H9 (cell line): ENCODE measurements at regions not wholly inside any gene's neighbourhood (a gene's known extent, or its start where the extent isn't known, plus 50 kb on each side); places are given as distances from the start of the nearest gene placed in this dataset.

Experiments
- DNase-seq: peaks from one replicate; pipeline ENCODE4 v3.0.0-alpha.2; 2017
- H2AFZ ChIP-seq: one replicate; pipeline ENCODE4 v1.6.1; 2013; ENCODE audit warnings: mild to moderate bottlenecking, low read length, control low read depth, moderate library complexity
- H2AK5ac ChIP-seq: 2 replicates; pipeline ENCODE4 v1.6.1; 2013; ENCODE audit warnings: low read length, control low read depth, mixed read lengths; ENCODE audit not compliant: insufficient read length
- H2BK120ac ChIP-seq: one replicate; pipeline ENCODE4 v1.6.1; 2013; ENCODE audit warnings: low read depth, mild to moderate bottlenecking, low read length, control low read depth, inconsistent platforms; ENCODE audit not compliant: poor library complexity, severe bottlenecking
- H2BK12ac ChIP-seq: 2 replicates; pipeline ENCODE4 v1.6.1; 2013; ENCODE audit warnings: low read length, control low read depth, mixed read lengths, low read depth; ENCODE audit not compliant: insufficient read length
- H2BK15ac ChIP-seq: 2 replicates; pipeline ENCODE4 v1.6.1; 2013; ENCODE audit warnings: low read depth, low read length, control low read depth
- H2BK20ac ChIP-seq: one replicate; pipeline ENCODE4 v1.6.1; 2013; ENCODE audit warnings: low read depth, mild to moderate bottlenecking, low read length, control low read depth, inconsistent platforms; ENCODE audit not compliant: poor library complexity, severe bottlenecking
- H2BK5ac ChIP-seq: 2 replicates; pipeline ENCODE4 v1.6.1; 2013; ENCODE audit warnings: low read length, control low read depth, mixed read lengths; ENCODE audit not compliant: insufficient read length
- H3K14ac ChIP-seq: 2 replicates; pipeline ENCODE4 v1.6.1; 2013; ENCODE audit warnings: low read length, control low read depth; ENCODE audit not compliant: insufficient read depth
- H3K18ac ChIP-seq: 2 replicates; pipeline ENCODE4 v1.6.1; 2013; ENCODE audit warnings: low read depth, mild to moderate bottlenecking, mixed read lengths, low read length, control low read depth; ENCODE audit not compliant: insufficient read length
- H3K23ac ChIP-seq: 2 replicates; pipeline ENCODE4 v1.6.1; 2013; ENCODE audit warnings: low read length, control low read depth, mixed read lengths, low read depth; ENCODE audit not compliant: insufficient read length
- H3K23me2 ChIP-seq: 2 replicates; pipeline ENCODE4 v1.6.1; 2013; ENCODE audit warnings: low read depth, mild to moderate bottlenecking, mixed read lengths, low read length, control low read depth; ENCODE audit not compliant: insufficient read length, poor library complexity, severe bottlenecking
- H3K27ac ChIP-seq: 2 replicates; pipeline ENCODE4 v1.5.1; 2013; ENCODE audit warnings: low read length, control low read depth, mixed read lengths, low read depth; ENCODE audit not compliant: insufficient read length
- H3K27me3 ChIP-seq: 2 replicates; pipeline ENCODE4 v1.6.1; 2013; ENCODE audit warnings: low read length, control low read depth, inconsistent platforms; ENCODE audit not compliant: insufficient read depth
- H3K4ac ChIP-seq: 2 replicates; pipeline ENCODE4 v1.6.1; 2013; ENCODE audit warnings: low read depth, mild to moderate bottlenecking, control low read depth, inconsistent platforms, low read length, moderate library complexity
- H3K4me1 ChIP-seq: 2 replicates; pipeline ENCODE4 v1.6.1; 2013; ENCODE audit warnings: low read length, control low read depth, inconsistent platforms; ENCODE audit not compliant: insufficient read depth
- H3K4me2 ChIP-seq: 2 replicates; pipeline ENCODE4 v1.6.1; 2013; ENCODE audit warnings: low read length, control low read depth, mixed read lengths; ENCODE audit not compliant: insufficient read length, insufficient read depth
- H3K56ac ChIP-seq: 2 replicates; pipeline ENCODE4 v1.6.1; 2013; ENCODE audit warnings: low read depth, mild to moderate bottlenecking, mixed read lengths, low read length, control low read depth; ENCODE audit not compliant: insufficient read length
- H3K79me1 ChIP-seq: 2 replicates; pipeline ENCODE4 v1.6.1; 2013; ENCODE audit warnings: low read depth, mild to moderate bottlenecking, moderate library complexity, low read length, control low read depth, inconsistent platforms; ENCODE audit not compliant: insufficient read depth, poor library complexity, severe bottlenecking
- H3K79me2 ChIP-seq: 2 replicates; pipeline ENCODE4 v1.6.1; 2013; ENCODE audit warnings: low read length, control low read depth, inconsistent platforms; ENCODE audit not compliant: insufficient read depth
- H3K9ac ChIP-seq: 2 replicates; pipeline ENCODE4 v1.6.1; 2013; ENCODE audit warnings: low read length, control low read depth, mixed read lengths; ENCODE audit not compliant: insufficient read length; ENCODE audit errors: extremely low read depth
- H3K9me3 ChIP-seq: one replicate; pipeline ENCODE4 v1.6.1; 2013; ENCODE audit warnings: low read depth, low read length, inconsistent platforms; ENCODE audit not compliant: control insufficient read depth
- H3T11ph ChIP-seq: one replicate; pipeline ENCODE4 v1.6.1; 2013; ENCODE audit warnings: mild to moderate bottlenecking, low read length, control low read depth, inconsistent platforms
- H4K20me1 ChIP-seq: one replicate; pipeline ENCODE4 v1.6.1; 2013; ENCODE audit not compliant: control insufficient read depth, insufficient read length, insufficient read depth
- H4K5ac ChIP-seq: 2 replicates; pipeline ENCODE4 v1.6.1; 2013; ENCODE audit warnings: low read depth, mild to moderate bottlenecking, mixed read lengths, low read length, control low read depth; ENCODE audit not compliant: insufficient read length
- H4K8ac ChIP-seq: replicated peaks from 2 replicates; pipeline ENCODE4 v1.6.1; 2013; ENCODE audit warnings: low read length, control low read depth, mixed read lengths, low read depth; ENCODE audit not compliant: insufficient read length
- H4K91ac ChIP-seq: 2 replicates; pipeline ENCODE4 v1.6.1; 2013; ENCODE audit warnings: low read depth, mild to moderate bottlenecking, moderate library complexity, mixed read lengths, low read length, control low read depth; ENCODE audit not compliant: insufficient read length
- H3K27ac Mint-ChIP-seq, 3 experiments: 2 replicates in 2 of 3; 3 replicates in 1 of 3; pipeline ENCODE4 v1.8.0; 2020 to 2021; ENCODE audit warnings: mixed read lengths in 3 of 3, mild to moderate bottlenecking in 1 of 3, moderate library complexity in 1 of 3
- H3K27me3 Mint-ChIP-seq: 2 replicates; pipeline ENCODE4 v1.8.0; 2021; ENCODE audit warnings: low read depth, mild to moderate bottlenecking, moderate library complexity, mixed read lengths
- H3K36me3 Mint-ChIP-seq, 3 experiments: 2 replicates in 2 of 3; 3 replicates in 1 of 3; pipeline ENCODE4 v1.8.0; 2020 to 2021; ENCODE audit warnings: low read depth in 3 of 3, mixed read lengths in 3 of 3; ENCODE audit not compliant: insufficient read depth in 1 of 3
- H3K4me1 Mint-ChIP-seq, 2 experiments: 2 replicates each; pipeline ENCODE4 v1.8.0; 2020; ENCODE audit warnings: mixed read lengths in 2 of 2
- H3K4me3 Mint-ChIP-seq, 2 experiments: 2 replicates in 1 of 2; 3 replicates in 1 of 2; pipeline ENCODE4 v1.8.0; 2020 to 2021; ENCODE audit warnings: mild to moderate bottlenecking in 2 of 2, mixed read lengths in 2 of 2, moderate library complexity in 1 of 2
- H3K9me3 Mint-ChIP-seq, 2 experiments: 2 replicates in 1 of 2; 3 replicates in 1 of 2; pipeline ENCODE4 v1.8.0; 2020; ENCODE audit warnings: mild to moderate bottlenecking in 2 of 2, mixed read lengths in 2 of 2, moderate library complexity in 1 of 2
- CTCF ChIP-seq: fragments of 200-600 bp; sonication (generic); conservative IDR thresholded peaks from 3 replicates; pipeline ENCODE4 v1.8.0; 2021; ENCODE audit warnings: antibody characterized with exemption, mild to moderate bottlenecking
- WGBS: extraction: QIAGEN DNeasy Blood & Tissue Kit; methylation state at CpG from one replicate; pipeline ENCODE4 v1.1.7; 2013; ENCODE audit warnings: missing lambda C conversion rate, low lambda C conversion rate, mixed read lengths; ENCODE audit not compliant: insufficient read length; ENCODE audit errors: extremely low coverage; 5-methylcytosine and 5-hydroxymethylcytosine counted together

GRCh38 chr6:155837474-155837873, 381.8 kb upstream of the NOX3 start:
- no peaks in the 10 kb centered on the region for H3K4me1 Mint-ChIP-seq
- H3K27ac ChIP-seq: no peak overlapping the region
- WGBS: no CpG with 5 or more reads among the region's 4 CpGs
- H3K9ac ChIP-seq: no peak overlapping the region
- no peak overlapping the region for H4K91ac ChIP-seq
- H3K4me2 ChIP-seq: no peak overlapping the region
- H3K4me3 Mint-ChIP-seq: no peak overlapping the region
- no peak overlapping the region for H2AK5ac ChIP-seq
- H3T11ph ChIP-seq: no peak overlapping the region
- H3K27me3 Mint-ChIP-seq: no peaks in the 10 kb centered on the region; the same call in 1 of the 2 replicates
- no peak overlapping the region for H3K56ac ChIP-seq
- H3K79me2 ChIP-seq: no peaks in the 10 kb centered on the region
- H4K8ac ChIP-seq: no peak overlapping the region
- H3K9me3 Mint-ChIP-seq: peaks cover 0 to 4% of the 10 kb centered on the region in 2 experiments; a peak in 3 of 5 replicates
- no peaks in the 10 kb centered on the region for H3K23me2 ChIP-seq
- H2AFZ ChIP-seq: no peak overlapping the region
- H4K5ac ChIP-seq: no peak overlapping the region
- no peak for DNase-seq
- no peak overlapping the region for H2BK120ac ChIP-seq
- H2BK12ac ChIP-seq: no peak overlapping the region
- H3K79me1 ChIP-seq: no peaks in the 10 kb centered on the region
- H3K27me3 ChIP-seq: no peaks in the 10 kb centered on the region
- no peaks in the 10 kb centered on the region; a peak in 1 of 7 replicates for H3K36me3 Mint-ChIP-seq
- H4K20me1 ChIP-seq: no peaks in the 10 kb centered on the region
- no peaks in the 10 kb centered on the region for H3K4me1 ChIP-seq
- no peak overlapping the region for H3K4ac ChIP-seq
- H3K27ac Mint-ChIP-seq: no peak overlapping the region
- H3K23ac ChIP-seq: no peak overlapping the region
- no peak overlapping the region for H3K18ac ChIP-seq
- no peak overlapping the region for H2BK15ac ChIP-seq
- H2BK5ac ChIP-seq: no peak overlapping the region
- no peak overlapping the region for H3K14ac ChIP-seq
- no peaks in the 10 kb centered on the region for H3K9me3 ChIP-seq
- H2BK20ac ChIP-seq: no peak overlapping the region
- no peak for TF ChIP-seq CTCF
